Cardiac muscle cell (in vitro differentiated cells and primary cell): ENCODE measurements at regions not wholly inside any gene's neighbourhood (a gene's known extent, or its start where the extent isn't known, plus 50 kb on each side); places are given as distances from the start of the nearest gene placed in this dataset.

Experiments
- DNase-seq, 2 donors: peaks; one replicate each; pipeline versions ENCODE4 v3.0.0 to v3.0.0-alpha.2; 2010 to 2017; ENCODE audit warnings: low read depth in 1 of 2, low spot score in 1 of 2
- H3K27ac ChIP-seq: fragments of 200-600 bp; sonication (generic); 2 replicates; pipeline ENCODE4 v1.5.1; 2016
- H3K27me3 ChIP-seq: fragments of 200-600 bp; sonication (generic); 2 replicates; pipeline ENCODE4 v1.6.0; 2016; ENCODE audit warnings: control low read depth
- H3K36me3 ChIP-seq: fragments of 200-600 bp; sonication (generic); 2 replicates; pipeline ENCODE4 v1.5.1; 2016; ENCODE audit warnings: control low read depth
- H3K4me1 ChIP-seq: fragments of 200-600 bp; sonication (generic); 2 replicates; pipeline ENCODE4 v1.8.1; 2017; ENCODE audit warnings: low read depth, mild to moderate bottlenecking, mixed run types
- H3K4me3 ChIP-seq: fragments of 200-600 bp; sonication (generic); 2 replicates; pipeline ENCODE4 v1.5.1; 2016; ENCODE audit warnings: mild to moderate bottlenecking
- H3K9me3 ChIP-seq: fragments of 200-600 bp; sonication (generic); 2 replicates; pipeline ENCODE4 v1.5.1; 2017; ENCODE audit warnings: low read depth, mild to moderate bottlenecking, control low read depth
- CTCF ChIP-seq: IDR thresholded peaks from 2 replicates; pipeline ENCODE4 v1.5.1; 2012; ENCODE audit warnings: low read depth, mild to moderate bottlenecking, low read length

DNA sequence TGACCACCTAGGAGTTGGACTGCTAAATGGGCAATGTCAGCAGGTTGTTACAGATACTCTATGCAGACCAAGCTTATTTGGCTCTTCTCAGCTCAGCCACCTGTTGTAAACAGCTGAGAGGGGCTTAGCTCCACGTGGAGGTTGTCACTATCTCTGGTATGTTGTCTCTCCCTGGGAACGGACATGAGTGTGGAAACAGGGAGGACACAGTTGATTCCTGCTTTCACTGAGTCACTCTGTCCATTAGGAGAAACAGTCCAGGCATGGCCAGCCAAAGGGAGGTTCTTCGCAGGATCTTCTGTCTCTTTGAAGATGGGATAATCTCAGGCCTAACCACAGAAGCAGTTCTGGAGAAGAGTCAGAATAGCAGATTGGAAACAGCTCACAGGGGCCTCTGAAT is 121.2 kb downstream of the PALM2AKAP2 start:
- no peak for TF ChIP-seq CTCF
- Histone ChIP-seq H3K36me3 (no peaks in the 10 kb centered on the region), H3K27ac (no peak overlapping the region)

DNA sequence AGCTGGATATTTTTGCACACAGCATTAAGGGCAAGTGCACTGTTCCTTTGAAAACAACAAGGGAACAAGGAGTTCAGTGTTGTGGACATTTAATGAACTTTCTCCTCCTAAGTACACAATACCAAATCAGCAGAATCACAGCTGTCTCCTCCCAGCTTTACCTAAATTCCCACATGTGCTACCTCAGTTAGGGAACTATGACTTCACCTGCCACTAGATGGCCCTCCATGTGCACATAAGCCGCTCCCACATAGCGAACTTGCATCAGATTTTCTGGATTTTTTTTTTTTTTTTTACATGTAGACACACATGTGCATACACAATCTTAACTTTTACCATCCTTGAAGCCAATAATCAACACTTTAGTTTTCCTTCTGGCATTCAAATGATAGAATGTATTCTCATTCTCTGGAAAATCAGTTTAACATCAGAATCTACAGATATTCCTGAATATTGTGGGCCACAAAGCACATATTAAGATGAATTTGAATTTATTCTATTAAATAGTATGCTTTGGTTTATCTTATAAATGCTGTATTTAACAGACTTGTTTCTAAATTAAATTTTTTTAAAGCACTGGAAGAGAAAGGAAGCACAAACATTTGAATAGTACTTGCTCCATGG is 123.6 kb downstream of the PALM2AKAP2 start:
- peak; percentile 78 for TF ChIP-seq CTCF
- Histone ChIP-seq H3K27me3 (no peaks in the 10 kb centered on the region), H3K4me3 (no peak overlapping the region), H3K27ac (peak overlapping the region; percentile 60), H3K36me3 (no peaks in the 10 kb centered on the region), H3K9me3 (no peaks in the 10 kb centered on the region), H3K4me1 (peaks cover 33% of the 10 kb centered on the region)
- DNase-seq = peak; percentile 66 to 89

More for the DNA sequence above, 121.2 kb downstream of the PALM2AKAP2 start:
- no peak overlapping the region for H3K4me3 ChIP-seq
- H3K27me3 ChIP-seq = no peaks in the 10 kb centered on the region
- peak in 1 of 2 donors; percentile 53 for DNase-seq
- no peaks in the 10 kb centered on the region for H3K9me3 ChIP-seq
- H3K4me1 ChIP-seq = peaks cover 22% of the 10 kb centered on the region

- Histone ChIP-seq H3K4me3 (no peak overlapping the region), H3K36me3 (no peaks in the 10 kb centered on the region), H3K4me1 (peaks cover 33% of the 10 kb centered on the region), H3K27me3 (no peaks in the 10 kb centered on the region), H3K27ac (no peak overlapping the region), H3K9me3 (no peaks in the 10 kb centered on the region)
- no peak for TF ChIP-seq CTCF
- DNase-seq = no peak
These were observed 124.7 kb downstream of the PALM2AKAP2 start for GRCh38 chr9:109904666-109905065.

GRCh38 chr9:109905472-109905871 is 125.5 kb downstream of the PALM2AKAP2 start:
- H3K4me1 ChIP-seq = peaks cover 38% of the 10 kb centered on the region
- H3K27ac ChIP-seq = no peak overlapping the region
- no peak overlapping the region for H3K4me3 ChIP-seq
- TF ChIP-seq CTCF = no peak
- no peaks in the 10 kb centered on the region for H3K27me3 ChIP-seq
- DNase-seq = no peak
- no peaks in the 10 kb centered on the region for H3K36me3 ChIP-seq
- no peaks in the 10 kb centered on the region for H3K9me3 ChIP-seq

- H3K4me1 ChIP-seq = peaks cover 38% of the 10 kb centered on the region
- H3K27me3 ChIP-seq = no peaks in the 10 kb centered on the region
- no peaks in the 10 kb centered on the region for H3K36me3 ChIP-seq
- H3K4me3 ChIP-seq = no peak overlapping the region
- peak overlapping the region; percentile 55 for H3K27ac ChIP-seq
- TF ChIP-seq CTCF = peak; percentile 16
- peak; percentile 51 to 55 for DNase-seq
- H3K9me3 ChIP-seq = no peaks in the 10 kb centered on the region
These were observed 126.9 kb downstream of the PALM2AKAP2 start for GRCh38 chr9:109906766-109907382.
